ENCODE measurements at regions not wholly inside any gene's neighbourhood (a gene's known extent, or its start where the extent isn't known, plus 50 kb on each side); places are given as distances from the start of the nearest gene placed in this dataset.
"Not testable (repeated sequence)": the region's sequence is repeated elsewhere in the genome, so short reads cannot be mapped to it uniquely, and the experiment has no call there.

- Histone ChIP-seq H3F3A (ENCODE audit: insufficient read depth) (no peaks in the 10 kb centered on the region), H3K27ac (no peak overlapping the region), H2AFZ (peak overlapping the region; percentile 63), H3K9ac (peak overlapping the region; percentile 52; the same call in 1 of the 2 replicates), H3K9me2 (ENCODE audit: insufficient read depth) (no peaks in the 10 kb centered on the region), H4K20me1 (ENCODE audit: insufficient read depth) (no peaks in the 10 kb centered on the region), H3K36me3 (ENCODE audit: low read depth) (no peaks in the 10 kb centered on the region), H3K4me2 (ENCODE audit: unreplicated experiment) (peak overlapping the region; percentile 9), H3K4me3 (peak overlapping the region; percentile 58), H3K9me3 (ENCODE audit: low read depth) (no peaks in the 10 kb centered on the region), H3K4me1 (ENCODE audit: insufficient read depth) (no peaks in the 10 kb centered on the region), H3K27me3 (replicated peaks; ENCODE audit: insufficient read depth) (no peaks in the 10 kb centered on the region), H3K79me2 (ENCODE audit: insufficient read depth) (no peaks in the 10 kb centered on the region)
- in situ Hi-C loops (cut with MboI) = no loop called here
- no peak for TF ChIP-seq EZH2 (IDR thresholded peaks at IDR 0.05; ENCODE audit: insufficient read depth, poor library complexity, severe bottlenecking)
- no peak for TF ChIP-seq EZH2phosphoT487 (IDR thresholded peaks at IDR 0.05; ENCODE audit: insufficient read depth, low read depth)
- DNase-seq = peak; percentile 50
- WGBS, 2 experiments (ENCODE audit: low coverage in 1 of 2, low lambda C conversion rate in 2 of 2, missing lambda C conversion rate in 2 of 2) = 29 to 30% methylated on average over 56 to 61 of the region's 68 CpGs
These were observed 2177.4 kb upstream of the DEFB115 start for GRCh38 chr20:29079769-29080690.

- in situ Hi-C loops (cut with MboI); DNase-seq; H3K4me2 ChIP-seq (ENCODE audit: unreplicated experiment); H3K9me2 ChIP-seq (ENCODE audit: insufficient read depth); H2AFZ ChIP-seq; H4K20me1 ChIP-seq (ENCODE audit: insufficient read depth); H3K36me3 ChIP-seq (ENCODE audit: low read depth); H3K27ac ChIP-seq; H3K27me3 ChIP-seq (replicated peaks; ENCODE audit: insufficient read depth); H3K9ac ChIP-seq; H3K4me3 ChIP-seq; H3K9me3 ChIP-seq (ENCODE audit: low read depth); H3F3A ChIP-seq (ENCODE audit: insufficient read depth); H3K79me2 ChIP-seq (ENCODE audit: insufficient read depth); H3K4me1 ChIP-seq (ENCODE audit: insufficient read depth): not testable (repeated sequence)
- WGBS, 2 experiments (ENCODE audit: low coverage in 1 of 2, low lambda C conversion rate in 2 of 2, missing lambda C conversion rate in 2 of 2) = 0 to 13% methylated on average over 1 of the region's 1 CpG
These were observed 2175.8 kb upstream of the DEFB115 start for GRCh38 chr20:29081712-29082111.

GRCh38 chr20:29085625-29086024 is 2171.8 kb upstream of the DEFB115 start:
- no peaks in the 10 kb centered on the region for H3K9me3 ChIP-seq (ENCODE audit: low read depth)
- H3K9ac ChIP-seq = 0 out of 2 replicates have a peak overlapping the region, but pooled peaks have one; percentile 10
- H3K9me2 ChIP-seq (ENCODE audit: insufficient read depth) = no peaks in the 10 kb centered on the region
- no peaks in the 10 kb centered on the region for H3F3A ChIP-seq (ENCODE audit: insufficient read depth)
- WGBS, 2 experiments (ENCODE audit: low coverage in 1 of 2, low lambda C conversion rate in 2 of 2, missing lambda C conversion rate in 2 of 2) = 1 to 2% methylated on average over 1 of the region's 1 CpG
- H3K4me3 ChIP-seq = peak overlapping the region; percentile 34; the same call in 1 of the 2 replicates
- H3K36me3 ChIP-seq (ENCODE audit: low read depth) = no peaks in the 10 kb centered on the region
- in situ Hi-C loops (cut with MboI) = no loop called here
- H3K27ac ChIP-seq = no peak overlapping the region
- H3K79me2 ChIP-seq (ENCODE audit: insufficient read depth) = no peaks in the 10 kb centered on the region
- H4K20me1 ChIP-seq (ENCODE audit: insufficient read depth) = no peaks in the 10 kb centered on the region
- no peak overlapping the region for H2AFZ ChIP-seq
- no peaks in the 10 kb centered on the region for H3K4me1 ChIP-seq (ENCODE audit: insufficient read depth)
- H3K4me2 ChIP-seq (ENCODE audit: unreplicated experiment) = no peak overlapping the region
- TF ChIP-seq EZH2 (IDR thresholded peaks at IDR 0.05; ENCODE audit: insufficient read depth, poor library complexity, severe bottlenecking) (no peak), EZH2phosphoT487 (IDR thresholded peaks at IDR 0.05; ENCODE audit: insufficient read depth, low read depth) (no peak)
- no peaks in the 10 kb centered on the region for H3K27me3 ChIP-seq (replicated peaks; ENCODE audit: insufficient read depth)
- DNase-seq = no peak

GRCh38 chr20:29086145-29086718 is 2171.2 kb upstream of the DEFB115 start:
- H3K9me3 ChIP-seq (ENCODE audit: low read depth); H3F3A ChIP-seq (ENCODE audit: insufficient read depth); H3K4me1 ChIP-seq (ENCODE audit: insufficient read depth); H2AFZ ChIP-seq; H3K27ac ChIP-seq; H3K4me2 ChIP-seq (ENCODE audit: unreplicated experiment); H3K9me2 ChIP-seq (ENCODE audit: insufficient read depth); H3K36me3 ChIP-seq (ENCODE audit: low read depth); H3K79me2 ChIP-seq (ENCODE audit: insufficient read depth); H3K27me3 ChIP-seq (replicated peaks; ENCODE audit: insufficient read depth); H4K20me1 ChIP-seq (ENCODE audit: insufficient read depth); in situ Hi-C loops (cut with MboI): not testable (repeated sequence)
- peak; percentile 13 for DNase-seq
- WGBS, 2 experiments (ENCODE audit: low coverage in 1 of 2, low lambda C conversion rate in 2 of 2, missing lambda C conversion rate in 2 of 2) = 27 to 38% methylated on average over 11 of the region's 11 CpGs
- Histone ChIP-seq H3K4me3 (peak overlapping the region; percentile 34; the same call in 1 of the 2 replicates), H3K9ac (0 out of 2 replicates have a peak overlapping the region, but pooled peaks have one; percentile 10)
